Transverse colon (tissue), 3 donors: ENCODE measurements at regions not wholly inside any gene's neighbourhood (a gene's known extent, or its start where the extent isn't known, plus 50 kb on each side); places are given as distances from the start of the nearest gene placed in this dataset.

Source experiments
- CTCF ChIP-seq, 5 experiments: fragments of 200-600 bp in 3 of 5; fragments of 450-650 bp in 2 of 5; sonication (generic) in 3 of 5; IDR thresholded peaks; 1 replicate in 2 of 5; 2 replicates in 3 of 5; pipeline ENCODE4 v1.5.1; 2016 to 2017; ENCODE audit warnings: antibody characterized with exemption in 5 of 5, inconsistent platforms in 3 of 5, mild to moderate bottlenecking in 2 of 5, moderate library complexity in 1 of 5
- POLR2A ChIP-seq: fragments of 450-650 bp; IDR thresholded peaks from one replicate; pipeline ENCODE4 v1.6.1; 2016; ENCODE audit warnings: antibody characterized with exemption, mild to moderate bottlenecking, moderate library complexity

GRCh38 chr1:111062081-111062480 lies 77.8 kb downstream of the DRAM2 start:
- TF ChIP-seq POLR2A = no peak
- no peak for TF ChIP-seq CTCF (IDR thresholded peaks at IDR 0.05)
